NOMO-1 treated with dmso at 0.1 percent for 144 hours (cell line): ENCODE measurements at regions not wholly inside any gene's neighbourhood (a gene's known extent, or its start where the extent isn't known, plus 50 kb on each side); places are given as distances from the start of the nearest gene placed in this dataset.
"Not testable (repeated sequence)": the region's sequence is repeated elsewhere in the genome, so short reads cannot be mapped to it uniquely, and the experiment has no call there.

Experiments used
- DNase-seq: peaks from one replicate; lab custom pipeline; 2025; ENCODE audit not compliant: unreplicated experiment; lab: John Stamatoyannopoulos, UW

GRCh38 chr9:101893661-101894646, 155.5 kb upstream of the GRIN3A start:
- no peak for DNase-seq

- no peak for DNase-seq
Measured at GRCh38 chr9:101881508-101881907, 143.1 kb upstream of the GRIN3A start.

- DNase-seq = no peak
Measured at GRCh38 chr9:101880846-101881245, 142.4 kb upstream of the GRIN3A start.

GRCh38 chr9:101878734-101879133, 140.3 kb upstream of the GRIN3A start:
- DNase-seq = no peak

- DNase-seq = no peak
Measured at GRCh38 chr9:101877439-101877838, 139.0 kb upstream of the GRIN3A start.

GRCh38 chr9:101861472-101861871, 123.0 kb upstream of the GRIN3A start:
- no peak for DNase-seq

- no peak for DNase-seq
Measured at GRCh38 chr9:101860920-101861319, 122.5 kb upstream of the GRIN3A start.

GRCh38 chr9:101859620-101860019, 121.2 kb upstream of the GRIN3A start:
- DNase-seq = no peak

- no peak for DNase-seq
Measured at GRCh38 chr9:101858026-101858425, 119.6 kb upstream of the GRIN3A start.

- DNase-seq = no peak
Measured at GRCh38 chr9:101849102-101849707, 110.8 kb upstream of the GRIN3A start.

- no peak for DNase-seq
Measured at GRCh38 chr9:101848485-101848919, 110.1 kb upstream of the GRIN3A start.

- no peak for DNase-seq
Measured at GRCh38 chr9:101846161-101846560, 107.7 kb upstream of the GRIN3A start.

GRCh38 chr9:101840694-101841188, 102.3 kb upstream of the GRIN3A start:
- no peak for DNase-seq

- not testable (repeated sequence) for DNase-seq
Measured at GRCh38 chr9:101838988-101839387, 100.5 kb upstream of the GRIN3A start.

GRCh38 chr9:101836021-101836420, 97.6 kb upstream of the GRIN3A start:
- no peak for DNase-seq

- no peak for DNase-seq
Measured at GRCh38 chr9:101832486-101832885, 94.0 kb upstream of the GRIN3A start.

- DNase-seq = not testable (repeated sequence)
Measured at GRCh38 chr9:101821450-101821849, 83.0 kb upstream of the GRIN3A start.

GRCh38 chr9:101820983-101821382, 82.5 kb upstream of the GRIN3A start:
- DNase-seq = not testable (repeated sequence)

- DNase-seq = no peak
Measured at GRCh38 chr9:101814064-101814463, 75.6 kb upstream of the GRIN3A start.

- DNase-seq = not testable (repeated sequence)
Measured at GRCh38 chr9:101807879-101808278, 69.4 kb upstream of the GRIN3A start.

- no peak for DNase-seq
Measured at GRCh38 chr9:101796044-101796443, 57.6 kb upstream of the GRIN3A start.

- no peak for DNase-seq
Measured at GRCh38 chr9:101795147-101795546, 56.7 kb upstream of the GRIN3A start.
